ENCODE measurements at regions not wholly inside any gene's neighbourhood (a gene's known extent, or its start where the extent isn't known, plus 50 kb on each side); places are given as distances from the start of the nearest gene placed in this dataset.
"Not testable (repeated sequence)": the region's sequence is repeated elsewhere in the genome, so short reads cannot be mapped to it uniquely, and the experiment has no call there.

- DNase-seq = no peak
Measured at GRCh38 chrX:104372547-104372946, 117.8 kb upstream of the ESX1 start.

GRCh38 chrX:104370089-104370488, 115.4 kb upstream of the ESX1 start:
- no peak for DNase-seq

DNA sequence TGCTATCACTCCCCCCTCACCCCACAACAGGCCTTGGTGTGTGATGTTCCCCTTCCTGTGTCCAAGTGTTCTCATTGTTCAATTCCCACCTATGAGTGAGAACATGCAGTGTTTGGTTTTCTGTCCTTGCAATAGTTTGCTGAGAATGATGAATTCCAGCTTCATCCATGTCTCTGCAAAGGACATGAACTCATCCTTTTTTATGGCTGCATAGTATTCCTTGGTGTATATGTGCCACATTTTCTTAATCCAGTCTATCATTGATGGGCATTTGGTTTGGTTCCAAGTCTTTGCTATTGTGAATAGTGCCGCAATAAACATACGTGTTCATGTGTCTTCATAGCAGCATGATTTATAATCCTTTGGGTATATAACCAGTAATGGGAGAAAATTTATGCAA, 106.0 kb upstream of the ESX1 start:
- DNase-seq = not testable (repeated sequence)

DNA sequence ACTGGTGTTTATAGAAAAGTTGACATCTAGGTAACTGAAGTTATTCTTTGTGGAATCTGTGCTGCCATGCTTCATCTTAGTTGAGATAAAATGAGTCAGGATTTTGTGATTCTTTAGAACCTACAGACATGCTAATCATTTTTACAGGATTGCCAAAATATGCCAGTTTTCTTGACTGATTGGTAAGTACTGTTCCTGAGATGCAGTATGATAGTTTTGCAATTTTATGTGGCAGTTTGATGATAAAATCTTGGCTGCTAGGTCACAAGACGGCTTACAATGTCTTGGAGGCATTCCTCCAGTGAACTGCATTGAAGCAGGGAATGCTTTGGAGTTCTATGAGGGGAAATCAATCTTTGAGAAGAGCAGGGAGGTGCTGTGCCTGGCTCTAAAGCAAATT, 104.4 kb upstream of the ESX1 start:
- no peak for DNase-seq

DNA sequence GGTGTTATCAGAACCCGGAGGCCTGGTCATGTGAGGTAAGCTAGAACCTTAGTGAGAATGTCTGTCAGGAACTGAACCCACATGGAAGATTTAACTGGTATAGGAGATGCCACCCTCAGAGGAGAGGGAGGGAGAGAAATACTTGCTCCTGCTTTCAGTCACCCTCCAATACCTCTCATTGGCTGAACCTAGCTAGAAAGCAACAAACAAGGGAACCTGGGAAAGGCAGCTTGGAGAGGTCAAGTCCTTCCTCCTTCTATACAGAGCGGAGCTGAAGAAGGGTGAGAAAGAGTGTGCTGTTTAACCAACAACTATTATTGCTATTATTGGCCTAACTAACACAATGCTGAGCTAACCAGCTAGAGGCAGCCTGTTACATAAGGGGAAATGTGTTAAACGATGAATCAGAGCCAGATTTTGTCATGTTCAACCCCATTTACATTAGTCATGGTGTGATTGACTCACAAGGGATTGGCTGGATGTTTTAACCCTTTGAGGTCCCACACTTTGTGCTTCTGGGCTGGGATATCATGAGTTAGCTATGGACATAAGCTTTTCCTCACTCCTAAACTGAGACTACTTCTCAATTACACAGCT, 96.5 kb upstream of the ESX1 start:
- DNase-seq = no peak

- no peak for DNase-seq
Measured at GRCh38 chrX:104347860-104348259, 93.1 kb upstream of the ESX1 start.

- DNase-seq = peak; percentile 22
Measured at GRCh38 chrX:104343428-104344129, 88.8 kb upstream of the ESX1 start.

GRCh38 chrX:104342065-104342464, 87.3 kb upstream of the ESX1 start:
- DNase-seq = no peak

DNA sequence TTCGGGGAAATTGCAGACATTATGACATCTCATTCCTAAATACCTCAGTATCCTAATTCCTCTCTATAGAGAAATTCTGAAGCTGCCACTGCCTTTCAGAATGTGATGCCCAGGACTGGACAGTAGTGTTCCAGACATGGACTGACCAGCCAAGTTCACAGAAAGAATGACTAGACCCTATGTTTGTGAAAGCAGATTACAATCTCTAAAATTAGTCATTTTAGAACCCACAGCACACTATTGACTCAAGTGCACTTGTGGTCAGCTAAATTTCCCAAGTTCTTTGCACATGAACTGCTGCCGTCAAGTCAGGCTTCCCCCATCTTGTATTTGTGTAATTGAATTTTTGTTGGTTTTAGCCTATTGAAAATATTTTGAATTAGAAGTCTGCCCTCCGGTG, 81.0 kb upstream of the ESX1 start:
- DNase-seq = no peak

DNA sequence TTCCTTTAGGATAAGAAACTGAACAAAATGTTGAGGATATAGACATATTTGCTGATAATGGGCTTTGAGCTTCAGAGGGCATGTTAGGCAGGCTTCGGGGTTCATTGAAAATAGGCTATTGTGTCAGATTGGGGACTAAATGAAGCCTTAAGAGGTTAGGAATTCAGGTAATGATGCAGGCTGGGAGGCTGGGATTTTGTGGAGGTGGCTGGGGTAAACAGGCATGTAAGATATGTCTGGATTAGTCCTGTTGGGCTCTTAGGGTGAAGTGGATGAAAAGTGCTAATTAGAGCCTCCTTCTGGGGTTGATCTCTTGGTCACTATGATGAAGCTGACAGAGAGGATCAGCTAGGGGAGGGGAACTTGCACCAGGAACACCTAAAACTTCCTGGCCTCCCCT, 80.2 kb upstream of the ESX1 start:
- DNase-seq = no peak

- no peak for DNase-seq
Measured at GRCh38 chrX:104330966-104331365, 76.2 kb upstream of the ESX1 start.

DNA sequence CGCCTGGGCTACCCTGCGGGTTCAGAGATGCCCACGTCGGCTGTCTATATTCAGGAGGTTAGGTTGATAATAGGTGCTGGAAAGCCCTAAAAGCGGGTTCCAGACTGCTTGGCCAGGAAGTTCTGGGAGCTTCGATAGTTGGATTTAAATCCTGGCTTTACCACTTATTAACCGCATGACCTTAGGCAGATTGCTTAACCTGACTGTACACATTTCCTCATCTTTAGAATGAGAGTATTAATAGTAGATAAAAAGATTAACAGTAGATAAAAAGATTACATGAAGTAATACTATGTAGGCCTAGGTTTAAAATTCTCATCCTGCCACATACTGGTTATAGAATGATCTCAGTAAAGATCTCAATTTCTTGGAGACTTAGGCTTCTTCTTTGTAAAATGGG, 75.0 kb upstream of the ESX1 start:
- no peak for DNase-seq

GRCh38 chrX:104325213-104325585, 70.5 kb upstream of the ESX1 start:
- DNase-seq = no peak

DNA sequence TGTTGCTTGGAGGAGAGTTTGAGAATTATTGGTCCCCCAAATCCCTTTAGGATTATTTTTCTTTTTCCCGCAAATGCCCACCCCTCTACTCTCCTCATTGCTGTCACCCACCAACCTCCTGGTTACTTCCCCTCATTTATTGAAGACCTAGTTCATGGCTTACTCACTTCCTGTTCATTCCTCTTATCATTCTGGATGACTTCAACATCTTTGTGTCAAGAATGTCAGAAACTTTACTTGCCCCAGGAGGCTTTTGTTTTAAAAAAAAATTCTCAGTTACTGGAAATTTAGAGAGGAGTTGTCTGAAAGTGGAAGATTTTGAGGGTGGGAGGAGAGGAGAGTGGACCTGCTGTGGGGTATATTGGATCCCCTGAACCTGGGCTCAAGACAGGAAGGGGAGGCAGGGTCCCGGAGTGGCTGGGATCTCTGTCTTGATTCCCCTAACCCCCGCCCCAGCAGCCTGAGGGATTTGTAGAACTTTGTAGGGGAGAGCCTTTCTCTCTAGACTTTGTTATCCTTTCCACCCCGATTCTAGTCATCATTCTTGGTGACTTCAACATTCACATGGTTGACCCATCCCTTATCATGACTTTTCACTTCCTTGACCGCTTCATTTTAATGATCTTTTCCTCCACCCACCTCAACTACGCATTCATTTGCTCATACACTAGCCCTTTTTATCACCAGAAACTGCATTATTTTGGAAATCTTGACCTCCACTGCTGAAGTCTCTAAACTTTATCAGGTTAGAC, 69.9 kb upstream of the ESX1 start:
- no peak for DNase-seq

DNA sequence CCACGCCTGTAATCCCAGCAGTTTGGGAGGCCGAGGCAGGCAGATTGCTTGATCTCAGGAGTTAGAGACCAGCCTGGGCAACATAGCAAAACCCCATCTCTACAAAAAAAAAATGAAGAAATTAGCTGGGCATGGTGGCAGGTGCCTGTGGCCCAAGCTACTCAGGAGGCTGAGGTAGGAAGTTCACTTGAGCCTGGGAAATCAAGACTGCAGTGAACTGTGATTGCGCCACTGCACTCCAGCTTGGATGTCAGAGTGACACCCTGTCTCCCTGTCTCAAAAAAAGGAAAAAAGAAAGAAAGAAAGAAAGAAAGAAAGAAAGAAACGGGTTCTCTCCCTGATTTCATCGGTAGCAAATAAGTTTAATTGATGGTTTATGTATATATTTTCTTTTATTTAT, 64.6 kb upstream of the ESX1 start:
- DNase-seq = no peak

GRCh38 chrX:104318330-104319009, 63.7 kb upstream of the ESX1 start:
- no peak for DNase-seq

DNA sequence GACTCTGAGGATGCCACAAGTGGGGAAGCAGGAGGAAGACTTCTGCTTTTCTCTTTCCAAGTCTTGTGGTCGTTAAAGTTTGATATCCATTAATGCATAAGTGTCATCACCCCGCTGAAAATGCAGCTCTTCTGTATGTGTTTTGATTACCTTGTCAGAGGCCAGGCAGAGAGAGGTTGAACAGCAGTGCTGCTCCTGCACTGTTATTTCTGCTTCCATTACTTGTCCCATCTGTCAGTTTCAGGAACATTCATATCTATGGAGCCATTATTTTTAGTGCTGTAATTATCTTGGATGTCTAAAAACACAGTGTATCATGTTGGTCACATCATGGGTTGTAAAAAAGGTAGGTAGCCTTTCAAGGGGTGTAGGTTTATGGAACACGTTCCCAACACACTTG, 62.0 kb upstream of the ESX1 start:
- no peak for DNase-seq

GRCh38 chrX:104315555-104315954, 60.8 kb upstream of the ESX1 start:
- DNase-seq = no peak

- DNase-seq = no peak
Measured at GRCh38 chrX:104310657-104311254, 56.0 kb upstream of the ESX1 start.

- DNase-seq = no peak
Measured at GRCh38 chrX:104310090-104310489, 55.4 kb upstream of the ESX1 start.

DNA sequence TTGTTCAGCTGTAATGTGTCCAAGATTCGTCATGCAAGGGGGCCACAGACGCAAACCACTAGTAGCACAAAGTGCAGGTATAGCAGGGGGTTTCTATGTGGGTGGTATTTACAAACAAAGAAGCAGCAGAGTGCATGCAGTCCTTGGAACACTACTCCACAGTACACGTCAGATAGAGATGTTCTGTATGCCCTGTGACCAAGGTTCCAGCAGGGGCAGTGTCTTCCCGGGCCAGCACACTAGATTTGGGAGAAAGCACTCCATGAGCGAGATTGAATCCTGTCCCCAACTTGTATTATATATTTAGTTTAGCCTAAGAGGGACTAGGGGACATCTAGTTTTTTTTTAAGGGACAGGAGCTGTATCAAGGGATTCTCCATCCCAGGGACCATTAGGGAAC, 54.4 kb upstream of the ESX1 start:
- DNase-seq = no peak

GRCh38 chrX:104307341-104307740, 52.6 kb upstream of the ESX1 start:
- no peak for DNase-seq

GRCh38 chrX:104306180-104306579, 51.4 kb upstream of the ESX1 start:
- DNase-seq = no peak
